ENCODE measurements at regions not wholly inside any gene's neighbourhood (a gene's known extent, or its start where the extent isn't known, plus 50 kb on each side); places are given as distances from the start of the nearest gene placed in this dataset.

GRCh38 chr2:43171789-43172188 is 54.6 kb downstream of the ZFP36L2 start:
- no peak for DNase-seq (ENCODE audit: low spot score)

- no peak for DNase-seq (ENCODE audit: low spot score)
Observed at GRCh38 chr2:43170405-43171105, 55.9 kb downstream of the ZFP36L2 start.

GRCh38 chr2:43169987-43170386 is 56.4 kb downstream of the ZFP36L2 start:
- peak; percentile 67 for DNase-seq (ENCODE audit: low spot score)

- no peak for DNase-seq (ENCODE audit: low spot score)
Observed at GRCh38 chr2:43169099-43169945, 57.1 kb downstream of the ZFP36L2 start.

GRCh38 chr2:43168016-43168369 is 58.4 kb downstream of the ZFP36L2 start:
- DNase-seq (ENCODE audit: low spot score), result no peak

- DNase-seq (ENCODE audit: low spot score), result no peak
Observed at GRCh38 chr2:43165378-43166069, 60.9 kb downstream of the ZFP36L2 start.

- no peak for DNase-seq (ENCODE audit: low spot score)
Observed at GRCh38 chr2:43164686-43165085, 61.7 kb downstream of the ZFP36L2 start.

GRCh38 chr2:43163584-43164270 is 62.7 kb downstream of the ZFP36L2 start:
- no peak for DNase-seq (ENCODE audit: low spot score)

- DNase-seq (ENCODE audit: low spot score), result no peak
Observed at GRCh38 chr2:43162511-43162776, 64.0 kb downstream of the ZFP36L2 start.

- DNase-seq (ENCODE audit: low spot score), result no peak
Observed at GRCh38 chr2:43161650-43162510, 64.5 kb downstream of the ZFP36L2 start.

GRCh38 chr2:43160778-43161177 is 65.6 kb downstream of the ZFP36L2 start:
- DNase-seq (ENCODE audit: low spot score), result no peak

GRCh38 chr2:43159797-43160196 is 66.6 kb downstream of the ZFP36L2 start:
- DNase-seq (ENCODE audit: low spot score), result no peak

- peak; percentile 66 for DNase-seq (ENCODE audit: low spot score)
Observed at GRCh38 chr2:43158259-43158880, 68.0 kb downstream of the ZFP36L2 start.

- no peak for DNase-seq (ENCODE audit: low spot score)
Observed at GRCh38 chr2:43157506-43158246, 68.7 kb downstream of the ZFP36L2 start.

- DNase-seq (ENCODE audit: low spot score), result no peak
Observed at GRCh38 chr2:43155851-43156411, 70.5 kb downstream of the ZFP36L2 start.

- no peak for DNase-seq (ENCODE audit: low spot score)
Observed at GRCh38 chr2:43154685-43155084, 71.7 kb downstream of the ZFP36L2 start.

- DNase-seq (ENCODE audit: low spot score), result no peak
Observed at GRCh38 chr2:43152741-43153647, 73.4 kb downstream of the ZFP36L2 start.

GRCh38 chr2:43152186-43152585 is 74.2 kb downstream of the ZFP36L2 start:
- DNase-seq (ENCODE audit: low spot score), result no peak
